DOHH2 (cell line): ENCODE measurements at regions not wholly inside any gene's neighbourhood (a gene's known extent, or its start where the extent isn't known, plus 50 kb on each side); places are given as distances from the start of the nearest gene placed in this dataset.

ENCODE experiments used
- H3F3A ChIP-seq: fragments of 200-600 bp; sonication (generic), shearing (Covaris generic); 2 replicates; pipeline ENCODE4 v1.6.0; 2016; ENCODE audit warnings: antibody characterized with exemption, mild to moderate bottlenecking; ENCODE audit not compliant: control insufficient read depth, insufficient read depth
- H3K27ac ChIP-seq: fragments of 200-600 bp; sonication (generic); 2 replicates; pipeline ENCODE4 v1.5.1; 2014; ENCODE audit warnings: low read depth, mild to moderate bottlenecking, low read length, moderate library complexity
- H3K27me3 ChIP-seq: fragments of 200-600 bp; sonication (generic); 2 replicates; pipeline ENCODE4 v1.6.1; 2014; ENCODE audit warnings: mild to moderate bottlenecking, low read length, mixed read lengths; ENCODE audit not compliant: control insufficient read depth
- H3K36me3 ChIP-seq: fragments of 200-600 bp; sonication (generic); 2 replicates; pipeline ENCODE4 v1.6.1; 2014; ENCODE audit warnings: mild to moderate bottlenecking, low read length, moderate library complexity, mixed read lengths; ENCODE audit not compliant: control insufficient read depth
- H3K4me1 ChIP-seq: fragments of 200-600 bp; sonication (generic); 2 replicates; pipeline ENCODE4 v1.6.1; 2014; ENCODE audit warnings: mild to moderate bottlenecking, low read length, mixed read lengths; ENCODE audit not compliant: control insufficient read depth
- H3K4me2 ChIP-seq: fragments of 200-600 bp; sonication (generic); 2 replicates; pipeline ENCODE4 v1.6.0; 2014; ENCODE audit warnings: mild to moderate bottlenecking, low read length, moderate library complexity
- H3K4me3 ChIP-seq: fragments of 200-600 bp; sonication (generic); 2 replicates; pipeline ENCODE4 v1.5.1; 2014; ENCODE audit warnings: mild to moderate bottlenecking, low read length, mixed read lengths
- H3K79me2 ChIP-seq: fragments of 200-600 bp; sonication (generic); 2 replicates; pipeline ENCODE4 v1.6.1; 2014; ENCODE audit warnings: mild to moderate bottlenecking, low read length, mixed read lengths; ENCODE audit not compliant: control insufficient read depth
- H3K9me2 ChIP-seq: fragments of 200-600 bp; sonication (generic); replicated peaks from 2 replicates; pipeline ENCODE4 v1.6.1; 2014; ENCODE audit warnings: mild to moderate bottlenecking, low read length, mixed read lengths; ENCODE audit not compliant: control insufficient read depth
- H3K9me3 ChIP-seq: fragments of 200-600 bp; sonication (generic); 2 replicates; pipeline ENCODE4 v1.6.1; 2014; ENCODE audit warnings: antibody characterized with exemption, low read length, mixed read lengths; ENCODE audit not compliant: control insufficient read depth, insufficient read depth
- H4K20me1 ChIP-seq: fragments of 200-600 bp; sonication (generic); 2 replicates; pipeline ENCODE4 v1.6.0; 2014; ENCODE audit warnings: low read depth, mild to moderate bottlenecking, antibody characterized with exemption, low read length, moderate library complexity; ENCODE audit not compliant: control insufficient read depth, insufficient read depth
- EZH2phosphoT487 ChIP-seq: fragments of 200-600 bp; sonication (generic); IDR thresholded peaks from 2 replicates; pipeline ENCODE4 v1.6.1; 2017; ENCODE audit warnings: borderline replicate concordance, mild to moderate bottlenecking, antibody characterized with exemption, low read length, moderate library complexity, mixed read lengths
- TF ChIP-seq, protein P1 (sequence below): fragments of 200-600 bp; sonication (generic); IDR thresholded peaks from one replicate; pipeline ENCODE4 v1.5.1; 2014; ENCODE audit warnings: antibody characterized with exemption, mild to moderate bottlenecking, low read depth, low read length; ENCODE audit not compliant: poor library complexity, severe bottlenecking

DNA sequence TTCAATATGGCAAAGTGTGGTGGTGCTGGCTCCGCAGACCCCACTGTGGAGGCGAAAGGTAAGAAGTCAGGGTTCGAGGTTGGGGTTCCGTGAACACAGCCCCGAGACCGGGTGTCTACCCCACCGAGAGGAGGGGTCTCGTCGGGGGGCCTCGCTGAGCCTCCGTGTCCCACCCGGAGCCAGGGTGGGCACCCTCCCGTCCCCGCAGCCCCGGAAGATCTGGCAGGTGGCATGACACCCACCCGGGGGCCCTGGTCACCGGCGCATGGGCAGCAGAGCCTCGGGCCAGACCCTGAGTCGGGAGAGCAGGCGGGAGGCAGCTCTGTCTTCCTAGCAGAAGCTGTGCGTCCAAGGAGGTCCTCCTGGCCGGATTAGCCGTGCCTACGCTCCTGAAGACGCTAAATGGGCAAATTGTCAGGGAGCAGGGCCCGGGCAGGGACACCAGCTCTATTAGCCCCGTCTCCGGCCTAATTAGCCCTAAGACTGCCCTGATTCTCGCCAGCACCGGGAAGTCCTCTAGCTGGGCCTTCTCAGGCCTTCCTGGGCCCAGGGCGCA, 56.4 kb downstream of the UNCX start:
- H3K27me3 ChIP-seq: no peaks in the 10 kb centered on the region
- no peaks in the 10 kb centered on the region for H3K9me2 ChIP-seq
- H3K9me3 ChIP-seq: no peaks in the 10 kb centered on the region
- no peak overlapping the region for H3K4me3 ChIP-seq
- H3F3A ChIP-seq: no peaks in the 10 kb centered on the region
- H3K27ac ChIP-seq: no peak overlapping the region
- no peaks in the 10 kb centered on the region for H3K36me3 ChIP-seq
- no peaks in the 10 kb centered on the region for H4K20me1 ChIP-seq
- no peak overlapping the region for H3K4me2 ChIP-seq
- TF ChIP-seq EZH2phosphoT487: no peak
- TF ChIP-seq, protein P1, sequence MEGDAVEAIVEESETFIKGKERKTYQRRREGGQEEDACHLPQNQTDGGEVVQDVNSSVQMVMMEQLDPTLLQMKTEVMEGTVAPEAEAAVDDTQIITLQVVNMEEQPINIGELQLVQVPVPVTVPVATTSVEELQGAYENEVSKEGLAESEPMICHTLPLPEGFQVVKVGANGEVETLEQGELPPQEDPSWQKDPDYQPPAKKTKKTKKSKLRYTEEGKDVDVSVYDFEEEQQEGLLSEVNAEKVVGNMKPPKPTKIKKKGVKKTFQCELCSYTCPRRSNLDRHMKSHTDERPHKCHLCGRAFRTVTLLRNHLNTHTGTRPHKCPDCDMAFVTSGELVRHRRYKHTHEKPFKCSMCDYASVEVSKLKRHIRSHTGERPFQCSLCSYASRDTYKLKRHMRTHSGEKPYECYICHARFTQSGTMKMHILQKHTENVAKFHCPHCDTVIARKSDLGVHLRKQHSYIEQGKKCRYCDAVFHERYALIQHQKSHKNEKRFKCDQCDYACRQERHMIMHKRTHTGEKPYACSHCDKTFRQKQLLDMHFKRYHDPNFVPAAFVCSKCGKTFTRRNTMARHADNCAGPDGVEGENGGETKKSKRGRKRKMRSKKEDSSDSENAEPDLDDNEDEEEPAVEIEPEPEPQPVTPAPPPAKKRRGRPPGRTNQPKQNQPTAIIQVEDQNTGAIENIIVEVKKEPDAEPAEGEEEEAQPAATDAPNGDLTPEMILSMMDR: no peak
- H3K4me1 ChIP-seq: no peaks in the 10 kb centered on the region
- no peaks in the 10 kb centered on the region for H3K79me2 ChIP-seq

DNA sequence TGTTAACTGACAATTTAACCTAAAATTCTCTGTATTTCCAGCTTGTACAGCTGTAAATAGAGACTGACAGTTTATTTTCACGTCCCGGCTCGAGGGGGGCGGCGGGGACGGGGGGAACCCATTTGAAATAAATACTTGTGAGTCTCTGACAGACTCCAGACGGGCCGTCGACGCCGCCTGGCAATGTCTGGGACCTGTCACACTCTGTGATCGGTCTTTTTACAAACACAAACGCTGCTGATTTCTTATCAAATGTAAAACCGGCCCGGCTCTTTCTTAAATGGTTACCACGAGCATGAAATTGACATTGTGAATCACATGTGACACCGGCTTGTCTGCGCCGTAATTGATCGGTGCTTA, 57.0 kb downstream of the UNCX start:
- Histone ChIP-seq H3K27ac (no peak overlapping the region), H3K9me3 (no peaks in the 10 kb centered on the region)

DNA sequence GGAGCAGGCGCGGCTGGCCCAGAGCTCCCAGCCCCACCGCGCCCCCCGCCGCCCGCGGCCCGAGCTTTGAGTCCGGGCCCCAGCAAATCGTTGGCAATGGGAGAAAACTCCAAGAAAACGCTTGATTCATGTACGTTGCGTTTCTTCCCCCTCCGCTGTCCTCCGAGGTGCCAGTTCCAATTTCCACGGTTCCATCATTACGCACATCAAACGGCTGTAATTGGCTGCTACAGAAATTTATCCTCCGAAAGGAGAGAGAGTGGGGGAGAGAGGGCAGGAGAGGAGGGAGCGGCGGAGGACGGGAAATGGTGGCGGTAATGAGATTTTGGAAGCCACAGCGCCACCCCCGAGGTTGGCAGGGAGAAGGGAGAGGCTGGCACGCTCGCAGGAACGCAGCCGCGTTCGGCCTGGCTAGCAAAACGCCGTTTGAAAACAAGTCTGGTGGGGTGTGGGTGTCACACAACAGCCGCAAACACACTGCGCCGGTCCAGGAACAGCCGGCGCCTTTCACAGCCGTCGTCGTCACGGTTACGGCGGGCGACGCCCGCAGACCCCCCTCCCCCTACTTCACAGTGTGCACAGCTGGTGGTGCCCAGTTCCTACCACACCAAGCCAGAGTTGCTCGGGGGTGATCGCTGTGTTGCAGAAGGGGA, 57.5 kb downstream of the UNCX start:
- TF ChIP-seq, protein P1: no peak
- TF ChIP-seq EZH2phosphoT487: no peak
- H3K4me1 ChIP-seq: no peaks in the 10 kb centered on the region
- no peak overlapping the region for H3K4me3 ChIP-seq
- no peaks in the 10 kb centered on the region for H4K20me1 ChIP-seq
- no peaks in the 10 kb centered on the region for H3K9me3 ChIP-seq
- no peak overlapping the region for H3K27ac ChIP-seq
- no peaks in the 10 kb centered on the region for H3K79me2 ChIP-seq
- H3K36me3 ChIP-seq: no peaks in the 10 kb centered on the region
- H3K4me2 ChIP-seq: no peak overlapping the region
- no peaks in the 10 kb centered on the region for H3K27me3 ChIP-seq
- no peaks in the 10 kb centered on the region for H3K9me2 ChIP-seq
- H3F3A ChIP-seq: no peaks in the 10 kb centered on the region

More for the DNA sequence above, 57.0 kb downstream of the UNCX start:
- no peaks in the 10 kb centered on the region for H3K36me3 ChIP-seq
- no peaks in the 10 kb centered on the region for H3K79me2 ChIP-seq
- no peak overlapping the region for H3K4me2 ChIP-seq
- H3K4me1 ChIP-seq: no peaks in the 10 kb centered on the region
- H3K4me3 ChIP-seq: no peak overlapping the region
- no peaks in the 10 kb centered on the region for H3F3A ChIP-seq
- no peak for TF ChIP-seq EZH2phosphoT487
- TF ChIP-seq, protein P1: no peak
- H4K20me1 ChIP-seq: no peaks in the 10 kb centered on the region
- H3K9me2 ChIP-seq: no peaks in the 10 kb centered on the region
- H3K27me3 ChIP-seq: no peaks in the 10 kb centered on the region
